CMK (cell line): ENCODE measurements at regions not wholly inside any gene's neighbourhood (a gene's known extent, or its start where the extent isn't known, plus 50 kb on each side); places are given as distances from the start of the nearest gene placed in this dataset.
"Not testable (repeated sequence)": the region's sequence is repeated elsewhere in the genome, so short reads cannot be mapped to it uniquely, and the experiment has no call there.

ENCODE experiments used
- DNase-seq: peaks from one replicate; pipeline ENCODE4 v3.0.0-alpha.2; 2010; ENCODE audit warnings: low read depth

DNA sequence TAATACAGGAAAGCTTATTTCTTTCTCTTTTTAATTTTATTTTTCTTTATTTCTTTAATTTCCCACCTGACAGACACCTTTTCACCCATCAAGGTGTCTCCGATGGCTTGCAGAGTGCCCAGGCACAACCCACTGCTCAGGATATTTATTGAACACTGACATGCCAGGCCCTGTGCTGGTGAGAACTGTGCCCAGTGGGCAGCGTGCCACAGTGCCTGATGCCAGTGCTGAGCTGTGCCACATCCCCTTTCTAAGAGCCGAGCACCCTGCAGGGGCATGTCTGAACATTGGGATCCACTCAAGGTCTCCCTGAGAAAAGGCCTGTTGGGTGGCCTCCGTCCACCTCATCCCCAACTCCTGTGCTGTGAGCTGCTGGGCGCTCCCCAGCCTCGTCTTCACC lies 158.6 kb upstream of the RAB6C start:
- DNase-seq: no peak

DNA sequence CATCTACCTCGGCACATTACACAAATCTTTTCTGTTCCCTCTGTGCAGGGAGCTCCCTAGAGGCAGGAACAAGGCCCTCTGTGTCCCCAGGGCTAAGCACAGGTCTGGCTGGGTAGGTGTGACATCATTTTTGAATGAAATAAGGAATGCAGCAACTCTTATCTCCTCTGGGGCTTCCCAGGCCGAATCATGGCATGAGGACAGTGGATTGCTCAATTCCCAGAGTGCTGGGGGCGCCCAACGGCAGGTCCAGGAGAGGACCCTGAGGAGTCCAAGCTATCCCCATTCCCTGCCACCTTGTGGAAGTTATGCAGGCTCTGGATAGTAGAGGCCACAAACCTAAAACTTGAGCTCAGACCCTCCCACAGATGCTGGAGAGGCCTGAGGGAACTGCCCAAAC lies 158.0 kb upstream of the RAB6C start:
- DNase-seq: no peak

- DNase-seq: no peak
Measured at GRCh38 chr2:129823044-129823443, 156.4 kb upstream of the RAB6C start.

DNA sequence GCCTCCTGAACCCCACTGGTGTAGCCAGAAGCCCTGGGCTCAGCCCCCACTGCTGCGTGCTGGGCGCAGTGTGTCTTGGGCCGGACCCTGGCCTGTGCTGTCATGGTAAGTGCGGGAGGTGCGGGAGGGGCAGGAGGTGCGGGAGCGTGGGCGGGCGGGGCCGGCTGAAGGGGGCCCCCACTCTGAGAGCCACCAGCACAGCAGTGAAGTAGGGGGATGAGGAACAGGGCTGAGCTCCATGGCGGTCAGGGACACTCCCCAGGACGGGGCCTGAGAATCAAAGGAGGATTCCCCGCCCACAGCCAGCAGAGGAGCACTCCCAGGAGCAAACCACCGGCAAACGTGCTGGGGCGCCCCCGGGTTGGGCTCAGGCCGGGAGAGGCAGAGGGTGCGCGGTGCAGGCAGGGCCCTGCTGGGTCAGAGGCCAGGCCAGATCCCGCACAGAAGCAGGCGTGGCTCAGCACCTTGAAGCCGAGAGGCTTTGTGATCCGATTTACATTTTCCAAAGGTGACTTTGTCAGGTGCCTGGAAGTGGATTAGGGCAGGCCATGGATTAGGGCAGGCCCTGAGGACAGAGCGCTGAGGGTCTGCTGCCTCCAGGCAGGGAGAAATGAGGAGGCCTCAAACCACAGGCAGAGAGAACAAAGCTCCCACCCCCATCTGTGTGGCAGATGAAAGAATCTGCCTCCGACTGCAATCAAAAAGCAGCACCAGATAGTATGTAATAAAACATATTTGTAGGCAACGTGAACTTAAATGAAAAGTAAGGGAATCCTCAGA lies 152.0 kb upstream of the RAB6C start:
- no peak for DNase-seq

DNA sequence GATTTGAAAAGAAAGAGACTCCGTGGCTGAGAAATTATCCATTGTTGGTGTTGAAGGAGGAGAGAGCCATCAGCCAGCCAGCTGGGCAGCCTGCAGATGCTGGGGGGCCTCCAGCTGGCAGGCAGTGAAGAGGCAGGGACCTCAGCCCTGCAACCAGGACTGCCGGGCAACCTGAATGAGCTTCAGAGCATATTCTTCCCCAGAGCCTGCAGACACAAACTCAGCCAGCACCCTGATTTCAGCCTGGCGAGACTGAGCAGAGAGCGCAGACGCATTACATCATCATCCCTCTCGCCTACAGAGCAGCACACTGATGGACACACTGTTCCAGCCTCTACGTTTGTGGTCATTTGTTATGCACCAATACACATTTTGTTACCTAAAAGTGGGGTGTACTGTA lies 150.7 kb upstream of the RAB6C start:
- no peak for DNase-seq

- DNase-seq: no peak
Measured at GRCh38 chr2:129829588-129829987, 149.9 kb upstream of the RAB6C start.

DNA sequence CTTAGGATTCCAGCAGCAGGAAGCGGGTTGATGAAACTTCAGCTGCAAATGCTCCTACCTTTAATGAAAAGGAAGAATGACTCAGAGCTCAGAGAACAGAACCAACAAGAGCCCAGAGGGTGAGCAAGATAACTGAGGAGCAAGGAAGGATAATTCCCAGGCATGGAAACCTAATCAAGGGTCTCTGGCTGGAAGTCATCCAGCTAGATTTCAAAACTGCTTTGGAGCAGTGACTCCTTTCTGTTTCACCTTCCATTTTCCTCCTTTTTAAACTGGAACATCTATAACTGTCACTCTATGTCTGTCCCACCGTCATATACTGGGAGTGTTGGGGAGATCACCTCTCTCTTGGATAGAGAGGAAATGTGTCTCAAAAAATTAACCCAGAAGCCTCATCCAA lies 148.4 kb upstream of the RAB6C start:
- no peak for DNase-seq

DNA sequence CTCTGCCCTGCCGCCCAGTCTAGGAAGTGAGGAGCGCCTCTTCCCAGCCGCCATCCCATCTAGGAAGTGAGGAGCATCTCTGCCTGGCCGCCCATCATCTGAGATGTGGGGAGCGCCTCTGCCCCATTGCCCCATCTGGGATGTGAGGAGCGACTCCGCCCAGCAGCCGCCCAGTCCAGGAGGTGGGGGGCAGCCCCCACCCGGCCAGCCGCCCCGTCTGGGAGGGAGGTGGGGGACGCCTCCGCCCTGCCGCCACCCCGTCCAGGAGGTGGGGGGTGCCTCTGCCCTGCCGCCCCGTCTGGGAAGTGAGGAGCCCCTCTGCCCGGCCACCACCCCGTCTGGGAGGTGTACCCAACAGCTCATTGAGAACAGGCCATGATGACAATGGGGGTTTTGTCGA lies 146.0 kb upstream of the RAB6C start:
- DNase-seq: not testable (repeated sequence)

DNA sequence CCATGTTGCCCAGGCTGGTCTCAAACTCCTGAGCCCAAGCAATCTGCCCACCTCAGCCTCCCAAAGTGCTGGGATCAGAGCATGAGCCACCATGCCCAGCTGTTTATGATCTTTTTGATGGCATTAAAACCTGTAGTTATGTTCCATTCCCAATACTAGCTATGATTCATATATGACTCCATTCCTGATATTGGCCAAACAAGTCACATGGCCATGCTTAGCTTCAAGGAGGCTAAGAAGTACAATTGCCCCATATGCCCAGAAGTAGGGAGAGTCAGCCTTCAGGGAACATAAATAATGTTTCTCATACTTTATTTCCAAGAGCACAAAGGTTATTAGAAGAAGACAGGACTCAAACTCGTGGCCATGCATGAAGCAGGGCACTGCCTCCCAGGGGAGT lies 132.4 kb upstream of the RAB6C start:
- no peak for DNase-seq

GRCh38 chr2:129849559-129850160 lies 129.8 kb upstream of the RAB6C start:
- peak; percentile 12 for DNase-seq

- DNase-seq: no peak
Measured at GRCh38 chr2:129857200-129857599, 122.3 kb upstream of the RAB6C start.

DNA sequence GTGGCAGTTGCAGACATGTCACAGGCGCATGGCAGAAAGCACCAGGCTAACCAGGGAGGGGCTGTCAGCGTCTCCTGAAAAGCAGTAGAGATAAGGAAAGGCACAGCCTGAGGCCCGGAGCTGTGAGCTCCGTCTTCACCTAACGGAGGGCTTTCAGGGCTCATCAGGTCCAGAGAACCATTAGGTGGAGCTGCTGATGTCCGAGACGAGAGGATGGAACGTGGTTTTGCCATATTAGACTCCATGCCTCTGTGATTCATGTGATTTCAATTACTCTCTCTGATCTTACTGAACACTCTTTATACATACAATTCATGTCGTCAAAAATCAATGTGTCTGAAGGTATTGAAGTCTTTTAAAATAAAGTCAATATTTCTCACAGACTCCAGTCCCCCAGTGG lies 120.3 kb upstream of the RAB6C start:
- no peak for DNase-seq

GRCh38 chr2:129860088-129860487 lies 119.4 kb upstream of the RAB6C start:
- DNase-seq: no peak

DNA sequence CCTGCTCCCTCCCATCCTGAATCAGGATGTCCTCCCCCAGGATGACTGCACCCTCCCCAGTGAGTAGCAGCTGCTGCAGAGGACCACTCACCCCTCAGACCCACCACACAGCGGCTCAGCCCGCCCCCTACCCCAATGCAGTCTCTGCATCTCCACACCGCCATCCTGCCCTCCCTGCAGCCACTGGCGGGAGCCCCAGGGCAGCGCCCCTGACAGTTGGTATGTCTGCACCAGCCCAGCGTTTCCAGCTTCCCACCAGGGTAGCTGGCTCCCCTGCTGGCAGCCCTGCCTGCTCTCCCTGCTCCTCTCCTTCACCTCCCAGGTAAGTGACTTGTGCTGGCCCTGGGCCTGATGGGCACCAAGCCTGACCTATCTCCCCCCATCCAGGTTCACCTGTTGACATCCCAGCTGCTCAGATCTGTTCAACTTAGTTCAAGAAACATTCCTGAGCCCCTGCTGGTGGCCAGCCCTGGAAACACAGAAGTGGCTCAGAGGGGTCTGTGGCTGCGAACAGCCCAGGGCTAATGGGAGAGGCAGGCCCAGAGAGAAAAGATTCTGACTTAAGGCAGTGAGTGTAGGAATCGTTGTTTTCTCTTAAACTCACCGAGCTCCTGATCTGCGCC lies 117.7 kb upstream of the RAB6C start:
- no peak for DNase-seq

GRCh38 chr2:129862668-129863067 lies 116.8 kb upstream of the RAB6C start:
- DNase-seq: no peak

DNA sequence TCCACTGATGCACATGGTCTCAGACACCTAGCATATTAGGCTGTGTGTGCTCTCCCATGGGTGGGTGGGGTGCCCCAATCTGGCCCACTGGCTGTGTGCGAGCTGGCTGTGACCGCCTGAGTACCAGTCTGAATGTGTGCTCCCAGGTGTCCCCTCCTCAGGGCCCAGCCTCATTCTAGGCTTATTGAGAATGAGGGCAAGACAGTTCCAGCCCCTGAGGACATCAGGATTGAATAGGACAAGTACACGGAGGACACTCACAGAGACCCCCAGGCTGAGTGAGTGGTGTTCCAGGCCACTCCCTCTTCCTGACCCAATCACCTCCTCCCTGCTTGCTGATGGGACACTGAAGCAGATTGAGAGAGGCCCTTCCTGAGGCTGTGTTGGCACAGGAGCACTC lies 116.1 kb upstream of the RAB6C start:
- no peak for DNase-seq

DNA sequence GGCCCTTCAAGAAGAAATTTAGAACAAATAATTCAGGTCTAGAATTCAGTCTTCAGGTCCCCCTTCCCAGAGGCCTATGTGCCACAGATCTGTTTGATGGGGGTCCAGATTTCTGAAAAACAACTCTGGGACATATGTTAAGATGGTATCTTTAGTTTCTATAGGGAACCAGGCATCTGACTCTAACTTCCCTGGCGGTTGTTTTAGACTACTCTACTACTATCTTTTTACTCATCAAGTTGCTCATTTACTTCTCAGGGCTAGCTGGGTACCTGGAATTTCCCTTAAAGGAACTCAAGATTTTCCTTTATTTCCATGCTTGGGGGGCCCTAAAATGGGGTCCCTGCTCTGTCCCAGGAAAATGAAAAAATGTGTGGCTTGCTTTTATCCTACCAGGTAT lies 114.7 kb upstream of the RAB6C start:
- DNase-seq: no peak

DNA sequence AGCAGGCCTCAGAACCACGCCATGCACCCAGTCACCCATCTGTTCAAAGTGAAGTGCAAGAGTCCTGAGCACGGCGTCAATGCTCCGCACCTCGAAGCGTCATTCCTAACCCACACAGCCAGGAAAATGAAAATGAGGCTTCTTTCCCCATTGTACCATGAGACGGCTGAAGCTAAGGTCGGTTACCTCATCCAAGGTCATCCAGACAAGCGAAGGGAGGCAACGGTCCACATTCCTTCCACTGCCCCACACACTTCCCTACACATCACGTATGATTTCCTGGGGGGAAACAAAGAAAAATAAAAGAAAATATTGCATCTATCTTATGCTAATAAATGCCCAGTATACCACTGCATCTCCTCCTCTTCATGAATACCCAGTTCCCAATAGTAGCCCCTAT lies 113.5 kb upstream of the RAB6C start:
- DNase-seq: no peak

GRCh38 chr2:129866391-129866790 lies 113.1 kb upstream of the RAB6C start:
- no peak for DNase-seq

- DNase-seq: no peak
Measured at GRCh38 chr2:129868151-129868550, 111.3 kb upstream of the RAB6C start.

DNA sequence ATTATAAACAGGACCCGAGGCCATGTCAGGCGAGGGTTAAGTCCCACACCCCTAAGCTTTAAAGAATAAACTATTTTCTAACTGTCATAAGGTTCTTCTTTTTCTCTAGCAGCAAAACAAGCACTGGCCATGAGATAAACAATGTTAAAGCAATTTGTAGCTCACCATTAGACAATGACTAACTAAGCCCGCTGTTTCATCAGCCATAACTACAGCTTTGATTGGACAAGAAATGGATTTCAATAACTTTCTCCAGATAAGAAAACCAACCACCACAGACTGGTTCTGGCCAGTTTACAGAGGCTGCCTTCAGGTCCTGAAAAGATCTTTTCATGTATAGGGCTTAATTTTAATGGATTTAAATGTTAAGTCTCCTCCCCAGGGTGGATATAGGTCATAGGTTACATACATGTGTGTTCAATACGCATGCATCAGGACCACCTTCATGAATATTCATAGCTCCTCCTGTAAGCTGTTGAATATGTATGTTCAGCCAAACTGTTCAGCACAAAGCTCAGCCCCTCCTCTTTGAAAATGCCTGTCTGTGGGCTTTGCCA lies 108.7 kb upstream of the RAB6C start:
- no peak for DNase-seq

- DNase-seq: no peak
Measured at GRCh38 chr2:129872446-129872845, 107.0 kb upstream of the RAB6C start.

GRCh38 chr2:129876541-129876940 lies 102.9 kb upstream of the RAB6C start:
- DNase-seq: no peak
